Loucy (cell line): ENCODE measurements at regions not wholly inside any gene's neighbourhood (a gene's known extent, or its start where the extent isn't known, plus 50 kb on each side); places are given as distances from the start of the nearest gene placed in this dataset.

Experiments used
- CTCF ChIP-seq: fragments of 200-600 bp; sonication (generic); conservative IDR thresholded peaks from 2 replicates; pipeline ENCODE4 v1.5.1; 2014; ENCODE audit warnings: mild to moderate bottlenecking, antibody characterized with exemption, low read length
- EZH2phosphoT487 ChIP-seq: fragments of 200-600 bp; IDR thresholded peaks from 2 replicates; pipeline ENCODE4 v1.6.1; 2018; ENCODE audit warnings: antibody characterized with exemption, mild to moderate bottlenecking, moderate library complexity, borderline replicate concordance

- TF ChIP-seq CTCF (no peak), EZH2phosphoT487 (no peak)
These were observed 88.0 kb downstream of the PDGFA start for GRCh38 chr7:431658-432111.
